ENCODE measurements at regions not wholly inside any gene's neighbourhood (a gene's known extent, or its start where the extent isn't known, plus 50 kb on each side); places are given as distances from the start of the nearest gene placed in this dataset.

DNA sequence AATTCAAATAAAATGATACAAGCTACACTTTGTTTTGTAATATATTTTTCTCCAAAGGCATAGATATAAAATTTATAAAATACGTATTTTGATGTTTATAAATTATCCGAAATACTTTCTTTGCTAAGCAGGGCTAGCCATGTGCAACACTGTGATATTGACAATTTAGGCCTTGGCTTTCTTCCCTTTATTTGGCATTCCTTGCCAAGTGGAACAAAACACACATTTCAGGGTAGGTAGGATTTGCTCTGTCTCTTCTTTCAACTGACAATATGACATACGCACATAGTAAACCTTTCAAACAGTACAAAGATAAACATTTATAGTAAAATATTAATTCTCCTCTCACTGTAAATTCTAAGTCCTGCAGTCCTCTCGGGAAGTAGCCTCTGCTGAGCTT, 103.3 kb upstream of the POT1 start:
- 17 to 25% methylated on average over 4 of the region's 4 CpGs for WGBS, 2 experiments (ENCODE audit: low coverage in 1 of 2, low lambda C conversion rate in 2 of 2, missing lambda C conversion rate in 2 of 2)
- no peak overlapping the region for H3K27ac ChIP-seq
- H3K9me2 ChIP-seq (ENCODE audit: insufficient read depth) = no peaks in the 10 kb centered on the region
- no peaks in the 10 kb centered on the region for H3F3A ChIP-seq (ENCODE audit: insufficient read depth)
- H3K4me1 ChIP-seq (ENCODE audit: insufficient read depth) = no peaks in the 10 kb centered on the region
- no peak overlapping the region for H3K4me3 ChIP-seq
- DNase-seq = no peak
- H3K4me2 ChIP-seq (ENCODE audit: unreplicated experiment) = no peak overlapping the region
- H3K36me3 ChIP-seq (ENCODE audit: low read depth) = no peaks in the 10 kb centered on the region
- H3K27me3 ChIP-seq (replicated peaks; ENCODE audit: insufficient read depth) = no peaks in the 10 kb centered on the region
- in situ Hi-C loops (cut with MboI) = no loop called here
- H4K20me1 ChIP-seq (ENCODE audit: insufficient read depth) = no peaks in the 10 kb centered on the region
- H2AFZ ChIP-seq = no peak overlapping the region
- TF ChIP-seq EZH2 (IDR thresholded peaks at IDR 0.05; ENCODE audit: insufficient read depth, poor library complexity, severe bottlenecking) = no peak
- TF ChIP-seq EZH2phosphoT487 (IDR thresholded peaks at IDR 0.05; ENCODE audit: insufficient read depth, low read depth) = no peak
- no peak overlapping the region for H3K9ac ChIP-seq
- H3K9me3 ChIP-seq (ENCODE audit: low read depth) = no peaks in the 10 kb centered on the region
- H3K79me2 ChIP-seq (ENCODE audit: insufficient read depth) = no peaks in the 10 kb centered on the region

DNA sequence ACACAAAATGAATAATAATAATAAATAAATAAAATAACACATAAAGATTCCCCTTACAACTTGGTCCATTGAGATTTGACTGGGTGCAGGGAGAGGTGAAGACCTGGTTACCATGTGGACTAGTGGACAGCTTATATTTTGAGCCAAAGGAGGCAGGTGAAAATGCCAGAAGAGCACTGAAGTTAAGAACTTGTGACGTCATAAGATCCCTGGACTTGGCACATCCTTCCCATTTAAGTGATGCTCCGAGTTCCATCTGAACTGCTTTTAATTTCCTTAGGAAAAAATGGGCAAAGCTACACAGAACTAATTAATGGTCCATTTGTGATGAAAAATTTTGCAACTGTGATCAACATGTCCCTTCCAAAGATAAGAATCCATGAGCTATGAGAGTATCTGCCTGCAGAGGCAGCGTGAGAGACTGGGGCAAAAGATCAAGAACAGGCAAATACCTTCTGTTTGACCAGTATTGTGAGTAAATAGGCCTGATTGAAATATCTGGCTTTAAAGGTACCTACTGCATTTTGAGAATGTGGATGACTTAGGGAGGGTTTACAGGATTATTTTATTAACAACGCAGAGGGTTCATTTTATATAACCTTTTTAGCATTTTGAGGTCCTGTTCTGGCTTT, 101.2 kb upstream of the POT1 start:
- H4K20me1 ChIP-seq (ENCODE audit: insufficient read depth) = no peaks in the 10 kb centered on the region
- no peaks in the 10 kb centered on the region for H3K79me2 ChIP-seq (ENCODE audit: insufficient read depth)
- no peaks in the 10 kb centered on the region for H3K36me3 ChIP-seq (ENCODE audit: low read depth)
- no peaks in the 10 kb centered on the region for H3K4me1 ChIP-seq (ENCODE audit: insufficient read depth)
- H3K27ac ChIP-seq = no peak overlapping the region
- H3K4me2 ChIP-seq (ENCODE audit: unreplicated experiment) = no peak overlapping the region
- H3F3A ChIP-seq (ENCODE audit: insufficient read depth) = no peaks in the 10 kb centered on the region
- TF ChIP-seq EZH2phosphoT487 (IDR thresholded peaks at IDR 0.05; ENCODE audit: insufficient read depth, low read depth) = no peak
- no peak for TF ChIP-seq EZH2 (IDR thresholded peaks at IDR 0.05; ENCODE audit: insufficient read depth, poor library complexity, severe bottlenecking)
- WGBS, 2 experiments (ENCODE audit: low coverage in 1 of 2, low lambda C conversion rate in 2 of 2, missing lambda C conversion rate in 2 of 2) = 6 to 13% methylated on average over 4 of the region's 4 CpGs
- no peak overlapping the region for H2AFZ ChIP-seq
- no peaks in the 10 kb centered on the region for H3K9me2 ChIP-seq (ENCODE audit: insufficient read depth)
- no peak for DNase-seq
- H3K4me3 ChIP-seq = no peak overlapping the region
- no peaks in the 10 kb centered on the region for H3K9me3 ChIP-seq (ENCODE audit: low read depth)
- in situ Hi-C loops (cut with MboI) = no loop called here
- no peak overlapping the region for H3K9ac ChIP-seq
- H3K27me3 ChIP-seq (replicated peaks; ENCODE audit: insufficient read depth) = no peaks in the 10 kb centered on the region

DNA sequence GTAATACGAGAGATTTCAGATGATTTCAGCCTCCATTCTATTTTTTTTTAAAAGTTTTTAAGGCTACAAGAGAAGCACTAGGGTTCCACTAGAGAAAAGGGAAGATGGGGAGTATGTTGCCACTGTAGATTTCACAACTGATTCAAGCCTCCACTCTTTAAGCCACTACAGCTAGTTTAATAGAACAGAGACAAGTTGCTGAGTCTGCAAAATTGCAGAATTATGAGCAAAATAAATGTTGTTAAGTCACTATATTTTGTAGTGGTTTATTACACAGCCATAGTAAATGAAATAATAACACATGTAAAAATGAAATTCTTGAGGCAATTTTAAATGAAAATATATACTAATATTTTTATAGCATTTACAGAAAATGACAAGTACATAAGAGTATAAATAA, 96.0 kb upstream of the POT1 start:
- Histone ChIP-seq H3K27ac (no peak overlapping the region), H3K27me3 (replicated peaks; ENCODE audit: insufficient read depth) (no peaks in the 10 kb centered on the region), H2AFZ (no peak overlapping the region), H3K9ac (no peak overlapping the region), H3K4me2 (ENCODE audit: unreplicated experiment) (no peak overlapping the region), H3F3A (ENCODE audit: insufficient read depth) (no peaks in the 10 kb centered on the region), H4K20me1 (ENCODE audit: insufficient read depth) (no peaks in the 10 kb centered on the region), H3K9me3 (ENCODE audit: low read depth) (no peaks in the 10 kb centered on the region), H3K79me2 (ENCODE audit: insufficient read depth) (no peaks in the 10 kb centered on the region), H3K4me1 (ENCODE audit: insufficient read depth) (no peaks in the 10 kb centered on the region), H3K36me3 (ENCODE audit: low read depth) (no peaks in the 10 kb centered on the region), H3K9me2 (ENCODE audit: insufficient read depth) (no peaks in the 10 kb centered on the region), H3K4me3 (no peak overlapping the region)
- WGBS, 2 experiments (ENCODE audit: low coverage in 1 of 2, low lambda C conversion rate in 2 of 2, missing lambda C conversion rate in 2 of 2) = 0% methylated on average over 1 of the region's 1 CpG
- in situ Hi-C loops (cut with MboI) = no loop called here
- no peak for DNase-seq
- TF ChIP-seq EZH2phosphoT487 (IDR thresholded peaks at IDR 0.05; ENCODE audit: insufficient read depth, low read depth) (no peak), EZH2 (IDR thresholded peaks at IDR 0.05; ENCODE audit: insufficient read depth, poor library complexity, severe bottlenecking) (no peak)

DNA sequence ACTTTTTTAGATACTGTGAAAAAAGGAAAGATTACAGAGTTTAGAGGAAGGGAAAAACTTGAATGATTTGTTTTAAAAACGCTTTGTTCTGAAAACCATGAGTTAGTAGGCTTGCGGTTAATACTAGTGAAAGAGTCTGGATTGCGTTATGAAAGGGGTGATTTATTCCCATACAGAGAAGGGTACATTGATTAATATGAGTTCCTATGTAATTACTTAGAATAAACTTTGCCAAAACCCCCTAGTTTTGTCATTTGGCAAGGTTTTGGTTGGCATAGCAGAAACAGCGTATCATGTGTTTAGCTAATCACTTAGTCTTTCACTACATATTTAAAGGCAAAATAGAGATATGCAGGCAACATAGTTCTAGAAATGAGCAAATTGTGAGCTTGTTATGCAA, 91.2 kb upstream of the POT1 start:
- DNase-seq = no peak
- Histone ChIP-seq H3K36me3 (ENCODE audit: low read depth) (no peaks in the 10 kb centered on the region), H3K27ac (no peak overlapping the region), H3K4me2 (ENCODE audit: unreplicated experiment) (no peak overlapping the region), H3K79me2 (ENCODE audit: insufficient read depth) (no peaks in the 10 kb centered on the region), H3K9me2 (ENCODE audit: insufficient read depth) (no peaks in the 10 kb centered on the region), H4K20me1 (ENCODE audit: insufficient read depth) (no peaks in the 10 kb centered on the region), H3K9ac (no peak overlapping the region), H3K9me3 (ENCODE audit: low read depth) (no peaks in the 10 kb centered on the region), H2AFZ (no peak overlapping the region), H3K4me3 (no peak overlapping the region), H3K27me3 (replicated peaks; ENCODE audit: insufficient read depth) (no peaks in the 10 kb centered on the region), H3K4me1 (ENCODE audit: insufficient read depth) (no peaks in the 10 kb centered on the region), H3F3A (ENCODE audit: insufficient read depth) (no peaks in the 10 kb centered on the region)
- 50 to 51% methylated on average over 4 of the region's 4 CpGs for WGBS, 2 experiments (ENCODE audit: low coverage in 1 of 2, low lambda C conversion rate in 2 of 2, missing lambda C conversion rate in 2 of 2)
- TF ChIP-seq EZH2 (IDR thresholded peaks at IDR 0.05; ENCODE audit: insufficient read depth, poor library complexity, severe bottlenecking) (no peak), EZH2phosphoT487 (IDR thresholded peaks at IDR 0.05; ENCODE audit: insufficient read depth, low read depth) (no peak)
- in situ Hi-C loops (cut with MboI) = no loop called here

DNA sequence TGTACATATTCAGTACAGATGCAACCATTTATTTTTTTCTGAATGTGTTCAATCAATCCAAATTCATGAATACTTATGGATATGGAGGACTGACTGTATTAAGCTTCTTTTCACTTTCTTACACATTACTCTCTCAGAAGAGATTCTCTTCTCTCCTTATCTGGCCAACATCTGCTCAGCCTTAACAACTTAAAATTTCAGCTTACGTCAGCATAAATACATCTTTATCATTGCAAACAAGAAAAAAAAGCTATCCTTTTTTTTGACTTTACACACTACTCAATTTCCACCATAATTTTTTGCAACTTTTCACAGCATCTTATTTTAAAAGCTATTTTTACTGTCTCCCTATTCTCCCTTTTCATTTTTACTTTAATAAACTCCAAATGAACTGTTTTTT, 80.9 kb upstream of the POT1 start:
- H3K4me2 ChIP-seq (ENCODE audit: unreplicated experiment) = no peak overlapping the region
- WGBS, 2 experiments (ENCODE audit: low coverage in 1 of 2, low lambda C conversion rate in 2 of 2, missing lambda C conversion rate in 2 of 2) = 11 to 13% methylated on average over 1 of the region's 1 CpG
- no peaks in the 10 kb centered on the region for H3K36me3 ChIP-seq (ENCODE audit: low read depth)
- no peak for TF ChIP-seq EZH2phosphoT487 (IDR thresholded peaks at IDR 0.05; ENCODE audit: insufficient read depth, low read depth)
- TF ChIP-seq EZH2 (IDR thresholded peaks at IDR 0.05; ENCODE audit: insufficient read depth, poor library complexity, severe bottlenecking) = no peak
- H3K9me2 ChIP-seq (ENCODE audit: insufficient read depth) = no peaks in the 10 kb centered on the region
- no peaks in the 10 kb centered on the region for H3F3A ChIP-seq (ENCODE audit: insufficient read depth)
- no peaks in the 10 kb centered on the region for H3K9me3 ChIP-seq (ENCODE audit: low read depth)
- in situ Hi-C loops (cut with MboI) = no loop called here
- no peaks in the 10 kb centered on the region for H3K4me1 ChIP-seq (ENCODE audit: insufficient read depth)
- H2AFZ ChIP-seq = no peak overlapping the region
- H4K20me1 ChIP-seq (ENCODE audit: insufficient read depth) = no peaks in the 10 kb centered on the region
- no peak overlapping the region for H3K4me3 ChIP-seq
- no peak overlapping the region for H3K27ac ChIP-seq
- no peak overlapping the region for H3K9ac ChIP-seq
- no peaks in the 10 kb centered on the region for H3K79me2 ChIP-seq (ENCODE audit: insufficient read depth)
- H3K27me3 ChIP-seq (replicated peaks; ENCODE audit: insufficient read depth) = no peaks in the 10 kb centered on the region
- DNase-seq = no peak
